Breast epithelium (tissue), 4 donors: ENCODE measurements at regions not wholly inside any gene's neighbourhood (a gene's known extent, or its start where the extent isn't known, plus 50 kb on each side); places are given as distances from the start of the nearest gene placed in this dataset.

ENCODE experiments used
- DNase-seq, 2 donors: peaks; one replicate each; pipeline ENCODE4 v3.0.0-alpha.2; 2019; ENCODE audit warnings: low spot score in 2 of 2
- H3K27ac ChIP-seq, 2 donors: fragments of 200-600 bp; sonication (generic) in 1 of 2; one replicate each; pipeline ENCODE4 v1.5.1; 2016 to 2019; ENCODE audit warnings: mild to moderate bottlenecking in 1 of 2
- H3K27me3 ChIP-seq, 2 donors: fragments of 200-600 bp; sonication (generic) in 1 of 2; one replicate each; pipeline versions ENCODE4 v1.5.1 to v1.6.0; 2017 to 2019; ENCODE audit warnings: control low read depth in 1 of 2, mild to moderate bottlenecking in 1 of 2
- H3K36me3 ChIP-seq: fragments of 200-600 bp; one replicate; pipeline ENCODE4 v1.5.1; 2019
- H3K4me1 ChIP-seq, 2 donors: fragments of 200-600 bp; sonication (generic); one replicate each; pipeline ENCODE4 v1.5.1; 2016 to 2019; ENCODE audit warnings: control low read depth in 1 of 2
- H3K4me3 ChIP-seq, 3 donors: fragments of 200-600 bp; sonication (generic); 1 replicate in 2 of 3; 2 replicates in 1 of 3; pipeline ENCODE4 v1.5.1; 2016 to 2019; ENCODE audit warnings: mild to moderate bottlenecking in 3 of 3, moderate library complexity in 2 of 3
- H3K9me3 ChIP-seq, 2 donors: fragments of 200-600 bp; sonication (generic) in 1 of 2; one replicate each; pipeline ENCODE4 v1.5.1; 2016 to 2019; ENCODE audit warnings: control low read depth in 1 of 2
- POLR2A ChIP-seq: fragments of 450-650 bp; IDR thresholded peaks from one replicate; pipeline ENCODE4 v1.6.1; 2016; ENCODE audit warnings: antibody characterized with exemption, mild to moderate bottlenecking, moderate library complexity
- POLR2AphosphoS5 ChIP-seq, 3 donors: sonication (generic); formaldehyde crosslinking; IDR thresholded peaks; one replicate each; pipeline ENCODE4 v1.6.1; 2017; ENCODE audit warnings: antibody characterized with exemption in 3 of 3
- intact Hi-C: fragments of 100-400 bp; cut with DNase I; formaldehyde crosslinking; loops from one replicate; pipeline ENCODE4 v1.15.1; 2023; ENCODE audit warnings: low total_unique reads
- TF ChIP-seq, protein P1 (sequence below), 3 donors: fragments of 450-650 bp; IDR thresholded peaks; one replicate each; pipeline ENCODE4 v1.5.1; 2016 to 2017; ENCODE audit warnings: antibody characterized with exemption in 3 of 3, mild to moderate bottlenecking in 3 of 3, moderate library complexity in 3 of 3

DNA sequence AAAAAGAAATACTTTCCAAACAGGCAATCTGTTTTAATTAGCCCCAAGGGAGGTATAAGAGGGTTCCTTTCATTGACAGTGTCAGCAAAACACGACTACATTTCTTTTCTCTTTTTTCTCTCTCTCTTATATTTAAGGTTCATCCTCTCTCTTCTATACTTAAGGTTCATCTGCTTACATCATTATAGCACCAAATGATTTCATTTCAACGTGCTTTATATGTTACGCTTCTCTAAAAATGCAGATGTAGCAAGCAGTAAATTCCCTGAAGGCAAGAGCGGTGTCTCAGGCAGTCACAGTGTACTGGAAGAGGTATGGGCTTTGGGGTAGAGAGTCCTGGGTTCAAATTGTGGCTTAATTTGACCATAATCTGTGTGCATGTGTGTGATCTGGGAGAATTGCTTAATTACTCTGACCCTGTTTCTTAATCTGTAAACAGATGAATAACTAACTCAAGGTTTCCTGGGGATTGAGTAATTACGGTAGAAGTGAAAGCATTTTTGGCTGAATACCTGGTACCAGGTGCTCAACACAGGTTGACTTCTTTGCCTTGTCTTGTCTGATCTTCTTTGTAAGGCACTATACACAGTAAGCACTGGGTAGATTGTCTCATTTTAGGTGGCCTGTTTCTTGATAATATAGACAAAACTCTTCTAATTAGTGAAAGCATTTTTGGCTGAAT is 180.8 kb downstream of the SPRY1 start:
- H3K4me3 ChIP-seq, result no peak overlapping the region
- intact Hi-C loops, result no loop called here
- DNase-seq, result no peak
- H3K27ac ChIP-seq, result no peak overlapping the region
- H3K27me3 ChIP-seq, result no peaks in the 10 kb centered on the region
- peaks cover 14 to 16% of the 10 kb centered on the region in 2 donors for H3K9me3 ChIP-seq
- H3K4me1 ChIP-seq, result no peaks in the 10 kb centered on the region
- H3K36me3 ChIP-seq, result no peaks in the 10 kb centered on the region
- TF ChIP-seq POLR2A (no peak), POLR2AphosphoS5 (IDR thresholded peaks at IDR 0.05) (no peak)
- TF ChIP-seq, protein P1, sequence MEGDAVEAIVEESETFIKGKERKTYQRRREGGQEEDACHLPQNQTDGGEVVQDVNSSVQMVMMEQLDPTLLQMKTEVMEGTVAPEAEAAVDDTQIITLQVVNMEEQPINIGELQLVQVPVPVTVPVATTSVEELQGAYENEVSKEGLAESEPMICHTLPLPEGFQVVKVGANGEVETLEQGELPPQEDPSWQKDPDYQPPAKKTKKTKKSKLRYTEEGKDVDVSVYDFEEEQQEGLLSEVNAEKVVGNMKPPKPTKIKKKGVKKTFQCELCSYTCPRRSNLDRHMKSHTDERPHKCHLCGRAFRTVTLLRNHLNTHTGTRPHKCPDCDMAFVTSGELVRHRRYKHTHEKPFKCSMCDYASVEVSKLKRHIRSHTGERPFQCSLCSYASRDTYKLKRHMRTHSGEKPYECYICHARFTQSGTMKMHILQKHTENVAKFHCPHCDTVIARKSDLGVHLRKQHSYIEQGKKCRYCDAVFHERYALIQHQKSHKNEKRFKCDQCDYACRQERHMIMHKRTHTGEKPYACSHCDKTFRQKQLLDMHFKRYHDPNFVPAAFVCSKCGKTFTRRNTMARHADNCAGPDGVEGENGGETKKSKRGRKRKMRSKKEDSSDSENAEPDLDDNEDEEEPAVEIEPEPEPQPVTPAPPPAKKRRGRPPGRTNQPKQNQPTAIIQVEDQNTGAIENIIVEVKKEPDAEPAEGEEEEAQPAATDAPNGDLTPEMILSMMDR (IDR thresholded peaks at IDR 0.05), result no peak

DNA sequence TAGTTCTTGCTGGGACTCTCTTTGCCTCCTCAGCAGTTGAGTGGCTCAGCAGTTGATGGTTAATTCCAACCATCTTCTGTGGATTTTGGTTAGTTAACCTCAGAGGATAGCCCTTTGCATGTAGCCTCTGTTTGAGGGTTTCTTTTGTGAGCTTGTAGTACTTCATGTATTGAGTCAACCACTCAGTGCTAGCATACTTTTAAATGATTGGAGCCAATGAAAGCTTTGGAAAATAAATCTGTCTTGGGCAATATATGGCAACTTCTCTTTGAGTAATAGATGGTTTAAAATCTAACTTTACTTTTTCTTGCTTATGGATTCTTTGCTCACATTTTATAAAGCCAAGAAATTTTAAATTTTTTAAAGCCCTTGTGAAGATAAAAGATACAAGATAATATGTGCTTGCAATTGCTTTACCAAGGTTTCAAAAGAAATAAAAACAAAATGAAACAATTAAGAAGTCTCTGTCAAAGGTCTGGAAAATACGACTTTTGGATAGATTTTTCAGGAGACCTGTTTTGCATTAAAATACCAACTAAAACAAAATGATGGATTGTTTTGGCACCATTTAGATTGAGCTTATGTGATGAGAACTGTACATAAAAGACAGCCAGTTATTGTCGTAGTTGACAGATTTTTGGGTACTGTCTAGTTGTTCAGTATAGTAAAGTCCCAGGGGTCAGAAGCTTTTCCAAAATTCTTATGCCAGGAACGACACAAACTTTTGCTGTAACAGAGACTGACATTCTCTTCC is 181.9 kb downstream of the SPRY1 start:
- DNase-seq, result no peak
- Histone ChIP-seq H3K4me1 (no peaks in the 10 kb centered on the region), H3K36me3 (no peaks in the 10 kb centered on the region), H3K27ac (no peak overlapping the region), H3K27me3 (no peaks in the 10 kb centered on the region), H3K4me3 (no peak overlapping the region), H3K9me3 (peaks cover 14 to 16% of the 10 kb centered on the region in 2 donors)
- intact Hi-C loops, result no loop called here
- TF ChIP-seq POLR2A, result no peak
- TF ChIP-seq, protein P1 (IDR thresholded peaks at IDR 0.05), result no peak
- no peak for TF ChIP-seq POLR2AphosphoS5 (IDR thresholded peaks at IDR 0.05)

DNA sequence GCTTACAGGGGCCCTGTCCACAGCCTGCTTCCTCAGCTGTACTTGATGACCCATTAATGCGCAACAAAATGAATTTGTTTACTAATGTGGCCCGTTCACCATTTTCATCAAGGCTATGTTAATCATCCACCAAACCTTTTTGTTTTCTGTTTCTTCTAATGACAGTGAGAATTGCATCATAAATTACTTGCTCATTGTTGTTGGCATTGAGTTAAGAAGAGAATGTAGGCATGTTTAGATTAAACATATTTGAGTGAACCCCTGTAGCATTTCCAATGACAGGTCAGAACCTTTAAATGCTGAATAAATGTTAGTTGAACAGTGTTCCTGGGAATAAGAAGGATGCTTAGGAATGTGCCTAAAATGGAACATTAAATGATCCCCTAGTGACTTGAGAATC is 183.4 kb downstream of the SPRY1 start:
- Histone ChIP-seq H3K27ac (no peak overlapping the region), H3K4me3 (no peak overlapping the region), H3K4me1 (no peaks in the 10 kb centered on the region), H3K27me3 (no peaks in the 10 kb centered on the region), H3K9me3 (peaks cover 14 to 16% of the 10 kb centered on the region in 2 donors), H3K36me3 (no peaks in the 10 kb centered on the region)
- intact Hi-C loops, result no loop called here
- DNase-seq, result no peak
- TF ChIP-seq POLR2AphosphoS5 (IDR thresholded peaks at IDR 0.05) (no peak), POLR2A (no peak)
- TF ChIP-seq, protein P1 (IDR thresholded peaks at IDR 0.05), result no peak

DNA sequence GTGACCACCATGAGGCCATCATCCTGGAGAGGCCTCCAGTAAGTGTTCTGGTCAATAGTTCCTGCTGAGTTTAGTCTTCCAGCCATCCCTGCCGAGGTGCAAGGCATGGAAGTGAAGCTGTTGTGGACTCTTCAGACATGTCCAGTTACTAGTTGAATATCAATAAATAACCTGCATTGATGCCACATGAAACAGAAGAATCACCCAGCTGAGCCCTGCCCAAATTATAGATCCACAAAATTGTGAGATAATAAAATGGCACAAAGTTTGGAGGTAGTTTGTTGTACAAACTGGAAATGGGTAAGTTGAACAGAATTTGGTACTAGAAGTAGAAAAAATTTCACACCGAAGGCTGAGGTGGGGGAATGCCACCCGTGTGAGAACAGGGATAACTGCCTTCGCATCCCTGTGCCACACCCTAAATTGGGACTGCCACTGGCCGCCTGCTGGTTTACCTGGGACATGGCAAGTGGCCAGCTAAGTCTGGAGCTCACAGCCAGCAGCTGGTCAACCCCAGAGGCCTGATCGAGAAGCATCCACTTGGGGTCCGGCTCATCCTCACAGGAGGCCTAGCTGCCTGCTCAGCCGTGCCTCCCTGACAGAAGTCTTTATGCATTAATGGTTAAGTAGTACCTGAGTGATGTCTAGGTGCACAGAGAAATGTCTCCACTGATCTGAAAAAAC is 184.5 kb downstream of the SPRY1 start:
- intact Hi-C loops, result no loop called here
- no peak for TF ChIP-seq POLR2A
- TF ChIP-seq, protein P1 (IDR thresholded peaks at IDR 0.05), result no peak
- no peak for TF ChIP-seq POLR2AphosphoS5 (IDR thresholded peaks at IDR 0.05)
- H3K9me3 ChIP-seq, result peaks cover 14 to 16% of the 10 kb centered on the region in 2 donors
- H3K4me3 ChIP-seq, result no peak overlapping the region
- H3K36me3 ChIP-seq, result no peaks in the 10 kb centered on the region
- H3K27ac ChIP-seq, result no peak overlapping the region
- no peaks in the 10 kb centered on the region for H3K4me1 ChIP-seq
- no peak for DNase-seq
- H3K27me3 ChIP-seq, result no peaks in the 10 kb centered on the region

DNA sequence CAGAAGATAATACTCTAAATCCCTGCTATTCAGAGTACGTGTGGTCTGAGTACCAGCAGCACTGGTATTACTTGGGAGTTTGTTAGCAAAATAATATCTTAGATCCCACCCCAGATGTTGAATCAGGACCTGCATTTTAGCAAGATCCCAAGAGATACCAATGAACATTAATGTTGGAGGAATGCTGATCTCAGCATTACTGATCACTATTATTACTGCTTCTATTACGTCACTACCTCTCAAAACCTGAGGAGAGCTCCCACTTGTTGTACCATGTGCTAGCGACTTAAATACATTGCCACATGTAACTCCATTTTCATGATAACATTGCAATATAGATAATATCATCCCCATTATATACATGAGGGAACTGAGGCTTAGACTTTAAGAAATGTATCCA is 185.2 kb downstream of the SPRY1 start:
- intact Hi-C loops, result no loop called here
- H3K27me3 ChIP-seq, result no peaks in the 10 kb centered on the region
- H3K36me3 ChIP-seq, result no peaks in the 10 kb centered on the region
- TF ChIP-seq, protein P1 (IDR thresholded peaks at IDR 0.05), result no peak
- TF ChIP-seq POLR2AphosphoS5 (IDR thresholded peaks at IDR 0.05) (no peak), POLR2A (no peak)
- no peaks in the 10 kb centered on the region for H3K4me1 ChIP-seq
- no peak overlapping the region for H3K4me3 ChIP-seq
- no peak overlapping the region for H3K27ac ChIP-seq
- H3K9me3 ChIP-seq, result peaks cover 14 to 16% of the 10 kb centered on the region in 2 donors
- DNase-seq, result no peak
